HL-60 (cell line): ENCODE measurements at regions not wholly inside any gene's neighbourhood (a gene's known extent, or its start where the extent isn't known, plus 50 kb on each side); places are given as distances from the start of the nearest gene placed in this dataset.

Source experiments
- DNase-seq, 2 experiments: peaks; one replicate each; pipeline ENCODE4 v3.0.0-alpha.2; 2010 to 2020; ENCODE audit warnings: low read depth in 1 of 2, low spot score in 1 of 2
- H3K27ac ChIP-seq: fragments of 250-450 bp; sonication (Bioruptor Pico); replicated peaks from 2 replicates; pipeline ENCODE4 v1.5.1; 2020; ENCODE audit warnings: mild to moderate bottlenecking, moderate library complexity
- H3K27me3 ChIP-seq: fragments of 250-450 bp; sonication (Bioruptor Pico); 2 replicates; pipeline ENCODE4 v1.5.1; 2021; ENCODE audit warnings: mild to moderate bottlenecking, moderate library complexity; ENCODE audit not compliant: insufficient read depth, poor library complexity, severe bottlenecking
- H3K4me3 ChIP-seq: replicated peaks from 2 replicates; pipeline ENCODE4 v1.5.1; 2011; ENCODE audit warnings: mild to moderate bottlenecking, control low read depth, low read length; ENCODE audit not compliant: insufficient read depth
- GABPA ChIP-seq: IDR thresholded peaks from 2 replicates; pipeline ENCODE4 v1.6.1; 2012; ENCODE audit warnings: low read depth
- POLR2AphosphoS5 ChIP-seq: IDR thresholded peaks from 2 replicates; pipeline ENCODE4 v1.6.1; 2012; ENCODE audit warnings: low read depth
- SPI1 ChIP-seq: IDR thresholded peaks from 2 replicates; pipeline ENCODE4 v1.6.1; 2012; ENCODE audit warnings: low read depth, mild to moderate bottlenecking, borderline replicate concordance
- TF ChIP-seq, protein P1 (sequence below): IDR thresholded peaks from one replicate; pipeline ENCODE4 v1.5.1; 2011; ENCODE audit warnings: low read length, control low read depth, inconsistent platforms; ENCODE audit not compliant: insufficient read depth
- TF ChIP-seq, protein P2 (sequence below): IDR thresholded peaks from 2 replicates; pipeline ENCODE4 v1.6.1; 2012; ENCODE audit warnings: low read depth; ENCODE audit not compliant: insufficient replicate concordance

DNA sequence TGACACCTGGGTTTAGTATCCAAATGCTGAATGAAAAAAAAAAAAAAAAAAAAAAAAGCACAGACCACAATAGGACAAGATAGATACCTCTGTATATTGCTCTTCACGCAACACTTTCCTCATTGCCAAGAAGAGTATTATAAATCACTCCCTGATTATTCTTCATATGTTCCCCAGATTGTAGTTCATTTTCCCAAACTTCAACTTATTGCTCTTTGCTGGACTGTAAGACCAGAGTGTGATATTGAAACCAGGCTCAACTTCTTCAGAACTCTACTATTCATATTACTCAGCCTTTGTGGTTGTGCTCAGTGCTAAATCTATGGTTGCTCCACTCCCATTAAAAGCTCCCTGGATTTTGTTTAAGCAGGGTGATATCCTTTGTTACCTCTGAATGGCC, 180.4 kb downstream of the NTMT2 start:
- no peak for TF ChIP-seq SPI1
- TF ChIP-seq, protein P1, sequence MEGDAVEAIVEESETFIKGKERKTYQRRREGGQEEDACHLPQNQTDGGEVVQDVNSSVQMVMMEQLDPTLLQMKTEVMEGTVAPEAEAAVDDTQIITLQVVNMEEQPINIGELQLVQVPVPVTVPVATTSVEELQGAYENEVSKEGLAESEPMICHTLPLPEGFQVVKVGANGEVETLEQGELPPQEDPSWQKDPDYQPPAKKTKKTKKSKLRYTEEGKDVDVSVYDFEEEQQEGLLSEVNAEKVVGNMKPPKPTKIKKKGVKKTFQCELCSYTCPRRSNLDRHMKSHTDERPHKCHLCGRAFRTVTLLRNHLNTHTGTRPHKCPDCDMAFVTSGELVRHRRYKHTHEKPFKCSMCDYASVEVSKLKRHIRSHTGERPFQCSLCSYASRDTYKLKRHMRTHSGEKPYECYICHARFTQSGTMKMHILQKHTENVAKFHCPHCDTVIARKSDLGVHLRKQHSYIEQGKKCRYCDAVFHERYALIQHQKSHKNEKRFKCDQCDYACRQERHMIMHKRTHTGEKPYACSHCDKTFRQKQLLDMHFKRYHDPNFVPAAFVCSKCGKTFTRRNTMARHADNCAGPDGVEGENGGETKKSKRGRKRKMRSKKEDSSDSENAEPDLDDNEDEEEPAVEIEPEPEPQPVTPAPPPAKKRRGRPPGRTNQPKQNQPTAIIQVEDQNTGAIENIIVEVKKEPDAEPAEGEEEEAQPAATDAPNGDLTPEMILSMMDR = no peak
- no peaks in the 10 kb centered on the region for H3K27me3 ChIP-seq
- no peak overlapping the region for H3K4me3 ChIP-seq
- no peak overlapping the region for H3K27ac ChIP-seq
- DNase-seq = no peak

DNA sequence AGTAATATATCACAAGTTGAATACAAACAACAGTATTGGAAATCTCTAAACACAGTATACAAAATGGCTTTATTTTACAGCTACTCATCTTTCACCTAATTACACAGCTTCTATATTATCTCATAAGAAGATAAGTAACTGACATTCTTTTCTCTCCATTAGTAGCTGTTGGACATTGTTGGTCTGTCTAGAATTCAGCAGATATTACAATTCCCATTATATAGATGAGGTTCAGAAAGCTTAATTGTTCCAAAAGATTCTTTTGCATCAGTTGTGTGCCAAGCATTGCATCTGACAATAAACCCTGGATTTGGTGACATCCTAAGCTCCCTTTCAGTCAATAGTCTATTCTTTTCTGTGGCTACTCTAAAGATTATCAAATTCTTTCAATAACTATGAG, 187.0 kb downstream of the NTMT2 start:
- no peak overlapping the region for H3K27ac ChIP-seq
- no peak for DNase-seq
- TF ChIP-seq, protein P1 = no peak
- TF ChIP-seq SPI1 = no peak
- TF ChIP-seq POLR2AphosphoS5 = no peak
- TF ChIP-seq GABPA = no peak
- TF ChIP-seq, protein P2, sequence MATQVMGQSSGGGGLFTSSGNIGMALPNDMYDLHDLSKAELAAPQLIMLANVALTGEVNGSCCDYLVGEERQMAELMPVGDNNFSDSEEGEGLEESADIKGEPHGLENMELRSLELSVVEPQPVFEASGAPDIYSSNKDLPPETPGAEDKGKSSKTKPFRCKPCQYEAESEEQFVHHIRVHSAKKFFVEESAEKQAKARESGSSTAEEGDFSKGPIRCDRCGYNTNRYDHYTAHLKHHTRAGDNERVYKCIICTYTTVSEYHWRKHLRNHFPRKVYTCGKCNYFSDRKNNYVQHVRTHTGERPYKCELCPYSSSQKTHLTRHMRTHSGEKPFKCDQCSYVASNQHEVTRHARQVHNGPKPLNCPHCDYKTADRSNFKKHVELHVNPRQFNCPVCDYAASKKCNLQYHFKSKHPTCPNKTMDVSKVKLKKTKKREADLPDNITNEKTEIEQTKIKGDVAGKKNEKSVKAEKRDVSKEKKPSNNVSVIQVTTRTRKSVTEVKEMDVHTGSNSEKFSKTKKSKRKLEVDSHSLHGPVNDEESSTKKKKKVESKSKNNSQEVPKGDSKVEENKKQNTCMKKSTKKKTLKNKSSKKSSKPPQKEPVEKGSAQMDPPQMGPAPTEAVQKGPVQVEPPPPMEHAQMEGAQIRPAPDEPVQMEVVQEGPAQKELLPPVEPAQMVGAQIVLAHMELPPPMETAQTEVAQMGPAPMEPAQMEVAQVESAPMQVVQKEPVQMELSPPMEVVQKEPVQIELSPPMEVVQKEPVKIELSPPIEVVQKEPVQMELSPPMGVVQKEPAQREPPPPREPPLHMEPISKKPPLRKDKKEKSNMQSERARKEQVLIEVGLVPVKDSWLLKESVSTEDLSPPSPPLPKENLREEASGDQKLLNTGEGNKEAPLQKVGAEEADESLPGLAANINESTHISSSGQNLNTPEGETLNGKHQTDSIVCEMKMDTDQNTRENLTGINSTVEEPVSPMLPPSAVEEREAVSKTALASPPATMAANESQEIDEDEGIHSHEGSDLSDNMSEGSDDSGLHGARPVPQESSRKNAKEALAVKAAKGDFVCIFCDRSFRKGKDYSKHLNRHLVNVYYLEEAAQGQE = no peak
- no peak overlapping the region for H3K4me3 ChIP-seq
- no peaks in the 10 kb centered on the region for H3K27me3 ChIP-seq

DNA sequence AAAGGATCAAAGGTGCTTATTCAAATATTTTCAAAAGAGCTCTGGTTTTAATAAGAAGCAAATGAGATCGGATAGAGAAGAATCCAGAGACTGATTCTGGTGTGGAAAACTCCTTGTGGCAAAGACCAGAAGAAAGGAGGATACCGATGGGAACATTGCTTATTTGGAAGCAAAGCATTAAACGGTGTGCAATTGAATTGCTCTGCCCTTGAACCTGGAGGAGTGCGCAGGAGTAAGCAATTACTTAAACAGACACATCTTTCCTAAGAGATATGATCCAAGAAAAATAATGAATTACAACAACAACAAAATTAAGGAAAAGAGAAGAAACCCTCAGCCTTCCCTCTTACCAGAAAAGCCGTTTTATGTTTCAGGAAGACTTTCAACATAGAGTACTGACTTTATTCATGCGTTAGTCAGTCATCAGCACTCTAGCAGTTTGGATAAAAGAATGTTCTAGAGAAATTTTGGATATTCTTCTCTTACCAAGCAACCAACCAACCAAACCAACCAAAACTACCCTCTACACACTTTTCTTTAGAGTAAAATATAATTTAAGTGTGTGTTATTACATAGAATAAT, 191.7 kb downstream of the NTMT2 start:
- no peaks in the 10 kb centered on the region for H3K27me3 ChIP-seq
- no peak for TF ChIP-seq SPI1
- TF ChIP-seq GABPA = no peak
- TF ChIP-seq, protein P1 = no peak
- TF ChIP-seq, protein P2 = no peak
- no peak for TF ChIP-seq POLR2AphosphoS5
- DNase-seq = no peak
- no peak overlapping the region for H3K27ac ChIP-seq
- H3K4me3 ChIP-seq = no peak overlapping the region

DNA sequence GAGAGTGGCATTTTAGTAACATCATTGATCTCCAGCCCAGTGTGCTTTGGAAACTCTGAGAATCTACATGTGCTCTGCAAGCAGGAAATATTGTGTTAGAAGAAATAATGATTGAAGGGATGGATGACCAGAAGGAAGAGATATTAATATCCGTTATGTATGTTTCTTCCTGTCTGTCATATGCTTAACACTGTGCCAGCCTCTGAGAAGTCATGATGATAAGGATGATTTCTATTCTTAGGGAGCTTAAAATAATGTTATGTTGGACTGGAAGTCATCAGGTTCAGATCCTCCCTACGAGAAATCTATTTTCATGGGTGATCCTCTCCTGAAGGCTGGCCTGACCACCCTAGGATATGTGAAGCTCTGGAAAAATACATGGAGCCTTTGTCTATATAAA, 192.4 kb upstream of the GORAB start:
- Histone ChIP-seq H3K27me3 (no peaks in the 10 kb centered on the region), H3K27ac (no peak overlapping the region), H3K4me3 (no peak overlapping the region)
- DNase-seq = no peak
- TF ChIP-seq SPI1 (no peak), GABPA (no peak), POLR2AphosphoS5 (no peak)
- TF ChIP-seq, protein P2 = no peak
- TF ChIP-seq, protein P1 = no peak
